ENCODE measurements at regions not wholly inside any gene's neighbourhood (a gene's known extent, or its start where the extent isn't known, plus 50 kb on each side); places are given as distances from the start of the nearest gene placed in this dataset.

- no peak for DNase-seq
Observed at GRCh38 chr6:123127807-123128206, 131.8 kb downstream of the CLVS2 start.

- peak in 1 of 3 experiments; percentile 31 for DNase-seq
Observed at GRCh38 chr6:123150076-123150475, 154.0 kb downstream of the CLVS2 start.

- no peak for DNase-seq
Observed at GRCh38 chr6:123159861-123160260, 163.8 kb downstream of the CLVS2 start.

All from NCI-H1417 (cell line).